GM21529 (cell line): ENCODE measurements at regions not wholly inside any gene's neighbourhood (a gene's known extent, or its start where the extent isn't known, plus 50 kb on each side); places are given as distances from the start of the nearest gene placed in this dataset.
"Not testable (repeated sequence)": the region's sequence is repeated elsewhere in the genome, so short reads cannot be mapped to it uniquely, and the experiment has no call there.

Source experiments
- ATAC-seq: cut with Tn5 transposase; IDR thresholded peaks from one replicate; pipeline ENCODE4 v1.9.1; 2021; ENCODE audit not compliant: unreplicated experiment

- no peak for ATAC-seq
Measured at GRCh38 chr2:129504646-129505045, 474.8 kb upstream of the RAB6C start.

- ATAC-seq = no peak
Measured at GRCh38 chr2:129518937-129519336, 460.5 kb upstream of the RAB6C start.

GRCh38 chr2:129532158-129532557 is 447.3 kb upstream of the RAB6C start:
- ATAC-seq = not testable (repeated sequence)

GRCh38 chr2:129548880-129549279 is 430.6 kb upstream of the RAB6C start:
- ATAC-seq = no peak

GRCh38 chr2:129550536-129550935 is 428.9 kb upstream of the RAB6C start:
- ATAC-seq = no peak

- no peak for ATAC-seq
Measured at GRCh38 chr2:129554373-129554772, 425.1 kb upstream of the RAB6C start.

- ATAC-seq = no peak
Measured at GRCh38 chr2:129559101-129559500, 420.4 kb upstream of the RAB6C start.

- ATAC-seq = no peak
Measured at GRCh38 chr2:129565551-129566109, 413.8 kb upstream of the RAB6C start.

GRCh38 chr2:129570812-129571211 is 408.7 kb upstream of the RAB6C start:
- not testable (repeated sequence) for ATAC-seq

GRCh38 chr2:129575431-129575830 is 404.0 kb upstream of the RAB6C start:
- ATAC-seq = no peak

- ATAC-seq = no peak
Measured at GRCh38 chr2:129575880-129576279, 403.6 kb upstream of the RAB6C start.

GRCh38 chr2:129580001-129580400 is 399.5 kb upstream of the RAB6C start:
- ATAC-seq = no peak

GRCh38 chr2:129585760-129586159 is 393.7 kb upstream of the RAB6C start:
- ATAC-seq = no peak

GRCh38 chr2:129587426-129588064 is 391.9 kb upstream of the RAB6C start:
- no peak for ATAC-seq

GRCh38 chr2:129604560-129604959 is 374.9 kb upstream of the RAB6C start:
- no peak for ATAC-seq

GRCh38 chr2:129605646-129606045 is 373.8 kb upstream of the RAB6C start:
- no peak for ATAC-seq

- ATAC-seq = no peak
Measured at GRCh38 chr2:129606496-129607270, 372.8 kb upstream of the RAB6C start.

GRCh38 chr2:129609224-129609623 is 370.2 kb upstream of the RAB6C start:
- no peak for ATAC-seq

- ATAC-seq = no peak
Measured at GRCh38 chr2:129610766-129611165, 368.7 kb upstream of the RAB6C start.

- no peak for ATAC-seq
Measured at GRCh38 chr2:129611471-129611870, 368.0 kb upstream of the RAB6C start.

GRCh38 chr2:129619471-129619870 is 360.0 kb upstream of the RAB6C start:
- no peak for ATAC-seq

GRCh38 chr2:129620411-129620810 is 359.1 kb upstream of the RAB6C start:
- ATAC-seq = no peak
